HCT116 (cell line): ENCODE measurements at regions not wholly inside any gene's neighbourhood (a gene's known extent, or its start where the extent isn't known, plus 50 kb on each side); places are given as distances from the start of the nearest gene placed in this dataset.

Experiments
- CEBPB ChIP-seq: IDR thresholded peaks from 2 replicates; pipeline ENCODE4 v1.6.1; 2012; ENCODE audit warnings: low read depth
- CTCF ChIP-seq, 3 experiments: fragments of 200-600 bp in 1 of 3; sonication (generic) in 1 of 3; IDR thresholded peaks in 2 of 3; conservative IDR thresholded peaks in 1 of 3; 2 replicates each; pipeline ENCODE4 v1.5.1; 2012 to 2017; ENCODE audit warnings: low read depth in 2 of 3, low read length in 2 of 3, antibody characterized with exemption in 1 of 3, borderline replicate concordance in 1 of 3, control low read depth in 1 of 3, mild to moderate bottlenecking in 1 of 3, mixed read lengths in 1 of 3, mixed run types in 1 of 3, moderate library complexity in 1 of 3; ENCODE audit not compliant: insufficient read depth in 1 of 3
- EZH2 ChIP-seq: fragments of 200-600 bp; sonication (generic); IDR thresholded peaks from 2 replicates; pipeline ENCODE4 v1.6.1; 2017; ENCODE audit warnings: antibody characterized with exemption, mixed run types
- EZH2phosphoT487 ChIP-seq: fragments of 200-600 bp; IDR thresholded peaks from 2 replicates; pipeline ENCODE4 v1.6.1; 2018; ENCODE audit warnings: antibody characterized with exemption, borderline replicate concordance
- POLR2A ChIP-seq: IDR thresholded peaks from 2 replicates; pipeline ENCODE4 v1.7.0; 2011; ENCODE audit warnings: borderline replicate concordance; ENCODE audit not compliant: insufficient read depth, insufficient read length; ENCODE audit errors: extremely low read depth
- POLR2AphosphoS5 ChIP-seq: IDR thresholded peaks from 2 replicates; pipeline ENCODE4 v1.6.1; 2011; ENCODE audit warnings: mild to moderate bottlenecking, low read depth, low read length, moderate library complexity
- REST ChIP-seq: IDR thresholded peaks from 2 replicates; pipeline ENCODE4 v1.6.1; 2012; ENCODE audit warnings: low read depth
- ZFX ChIP-seq: fragments of 450-650 bp; IDR thresholded peaks from 2 replicates; pipeline ENCODE4 v1.6.1; 2017
- ZNF274 ChIP-seq: fragments of 200-500 bp; sonication (Bioruptor generic); IDR thresholded peaks from 2 replicates; pipeline ENCODE4 v1.6.1; 2014; ENCODE audit warnings: mild to moderate bottlenecking, low read depth, low read length, inconsistent platforms
- TF ChIP-seq, protein P1 (sequence below): IDR thresholded peaks from 2 replicates; pipeline ENCODE4 v1.6.1; 2012

DNA sequence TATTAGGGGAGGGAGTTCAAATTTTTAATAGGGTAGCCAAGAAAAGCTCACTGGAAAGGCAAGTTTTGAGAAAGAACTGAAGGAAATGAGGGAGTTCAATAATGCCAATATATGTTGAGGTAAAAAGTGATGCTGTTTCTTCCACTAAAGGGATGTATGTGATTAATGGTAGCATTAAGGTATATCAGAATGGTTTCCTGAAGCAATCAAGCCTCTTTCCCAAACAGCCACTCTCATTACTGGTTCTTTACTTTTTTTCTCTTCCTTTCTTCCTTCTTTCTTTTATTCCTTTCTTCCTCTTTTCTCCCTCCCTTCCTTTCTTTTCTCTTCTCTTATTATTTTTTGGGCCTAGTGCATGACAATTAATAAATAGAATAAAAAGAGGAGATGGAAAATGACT, 433.5 kb downstream of the SATB2 start:
- TF ChIP-seq ZNF274 (no peak), CTCF (IDR thresholded peaks at IDR 0.05 in 2 of 3, conservative IDR thresholded peaks at IDR 0.05 in 1 of 3; ENCODE audit: borderline replicate concordance in 1 of 3, insufficient read depth in 1 of 3, low read depth in 2 of 3, low read length in 2 of 3) (no peak), EZH2 (no peak), EZH2phosphoT487 (no peak), POLR2AphosphoS5 (no peak), POLR2A (no peak), CEBPB (no peak), REST (no peak), ZFX (no peak)
- TF ChIP-seq, protein P1, sequence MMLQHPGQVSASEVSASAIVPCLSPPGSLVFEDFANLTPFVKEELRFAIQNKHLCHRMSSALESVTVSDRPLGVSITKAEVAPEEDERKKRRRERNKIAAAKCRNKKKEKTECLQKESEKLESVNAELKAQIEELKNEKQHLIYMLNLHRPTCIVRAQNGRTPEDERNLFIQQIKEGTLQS: no peak
